ENCODE measurements at regions not wholly inside any gene's neighbourhood (a gene's known extent, or its start where the extent isn't known, plus 50 kb on each side); places are given as distances from the start of the nearest gene placed in this dataset.

- Mint-ChIP-seq H3K27me3 (ENCODE audit: insufficient read depth, low read depth) (peaks cover 6% of the 10 kb centered on the region), H3K27ac (peak overlapping the region; percentile 17), H3K36me3 (no peaks in the 10 kb centered on the region), H3K4me3 (no peak overlapping the region), H3K4me1 (peaks cover 10% of the 10 kb centered on the region), H3K9me3 (no peaks in the 10 kb centered on the region)
- Histone ChIP-seq H4K20me1 (ENCODE audit: low read depth) (no peaks in the 10 kb centered on the region), H3K27ac (no peak overlapping the region), H3K27me3 (no peaks in the 10 kb centered on the region), H3K4me3 (no peak overlapping the region), H3K4me2 (no peak overlapping the region), H3K9ac (no peak overlapping the region), H3K36me3 (no peaks in the 10 kb centered on the region), H3K4me1 (peaks cover 6% of the 10 kb centered on the region), H2AFZ (replicated peaks) (no peak overlapping the region), H3K79me2 (ENCODE audit: low read depth) (no peaks in the 10 kb centered on the region), H3K9me3 (ENCODE audit: low read depth) (no peaks in the 10 kb centered on the region), H3F3A (ENCODE audit: low read depth) (no peaks in the 10 kb centered on the region)
- TF ChIP-seq CTCF (IDR thresholded peaks at IDR 0.05) (no peak), EZH2 (IDR thresholded peaks at IDR 0.05) (no peak), EZH2phosphoT487 (IDR thresholded peaks at IDR 0.05) (no peak)
- no peak for DNase-seq (ENCODE audit: low spot score)
Observed at GRCh38 chr6:108736832-108737231, 111.4 kb upstream of the ARMC2 start.

- H3K4me3 Mint-ChIP-seq: no peak overlapping the region
- H3K4me3 ChIP-seq: no peak overlapping the region
- no peak for TF ChIP-seq CTCF (IDR thresholded peaks at IDR 0.05)
- TF ChIP-seq EZH2phosphoT487 (IDR thresholded peaks at IDR 0.05): no peak
- no peak for TF ChIP-seq EZH2 (IDR thresholded peaks at IDR 0.05)
- H4K20me1 ChIP-seq (ENCODE audit: low read depth): no peaks in the 10 kb centered on the region
- H3K9me3 ChIP-seq (ENCODE audit: low read depth): no peaks in the 10 kb centered on the region
- H3K36me3 Mint-ChIP-seq: no peaks in the 10 kb centered on the region
- no peaks in the 10 kb centered on the region for H3K4me1 ChIP-seq
- no peak for DNase-seq (ENCODE audit: low spot score)
- no peaks in the 10 kb centered on the region for H3K36me3 ChIP-seq
- no peak overlapping the region for H3K27ac Mint-ChIP-seq
- H3K4me2 ChIP-seq: no peak overlapping the region
- no peak overlapping the region for H3K27ac ChIP-seq
- no peak overlapping the region for H2AFZ ChIP-seq (replicated peaks)
- H3K27me3 ChIP-seq: no peaks in the 10 kb centered on the region
- H3K9ac ChIP-seq: no peak overlapping the region
- peaks cover 8% of the 10 kb centered on the region for H3K27me3 Mint-ChIP-seq (ENCODE audit: insufficient read depth, low read depth)
- no peaks in the 10 kb centered on the region for H3K79me2 ChIP-seq (ENCODE audit: low read depth)
- H3K4me1 Mint-ChIP-seq: peaks cover 8% of the 10 kb centered on the region
- no peaks in the 10 kb centered on the region for H3F3A ChIP-seq (ENCODE audit: low read depth)
- H3K9me3 Mint-ChIP-seq: no peaks in the 10 kb centered on the region
Observed at GRCh38 chr6:108737594-108738546, 110.4 kb upstream of the ARMC2 start.

GRCh38 chr6:108738684-108739416 lies 109.4 kb upstream of the ARMC2 start:
- no peaks in the 10 kb centered on the region for H3K36me3 Mint-ChIP-seq
- H3K27ac Mint-ChIP-seq: no peak overlapping the region
- no peaks in the 10 kb centered on the region for H3K4me1 ChIP-seq
- H3K27me3 Mint-ChIP-seq (ENCODE audit: insufficient read depth, low read depth): peaks cover 5% of the 10 kb centered on the region
- no peaks in the 10 kb centered on the region for H3K27me3 ChIP-seq
- H3F3A ChIP-seq (ENCODE audit: low read depth): no peaks in the 10 kb centered on the region
- no peak overlapping the region for H3K27ac ChIP-seq
- no peaks in the 10 kb centered on the region for H3K9me3 Mint-ChIP-seq
- DNase-seq (ENCODE audit: low spot score): no peak
- no peak overlapping the region for H3K4me2 ChIP-seq
- H3K4me1 Mint-ChIP-seq: peaks cover 8% of the 10 kb centered on the region
- H3K36me3 ChIP-seq: no peaks in the 10 kb centered on the region
- H3K9ac ChIP-seq: no peak overlapping the region
- H4K20me1 ChIP-seq (ENCODE audit: low read depth): no peaks in the 10 kb centered on the region
- no peak for TF ChIP-seq CTCF (IDR thresholded peaks at IDR 0.05)
- TF ChIP-seq EZH2phosphoT487 (IDR thresholded peaks at IDR 0.05): no peak
- no peak for TF ChIP-seq EZH2 (IDR thresholded peaks at IDR 0.05)
- no peak overlapping the region for H3K4me3 Mint-ChIP-seq
- no peaks in the 10 kb centered on the region for H3K79me2 ChIP-seq (ENCODE audit: low read depth)
- H3K9me3 ChIP-seq (ENCODE audit: low read depth): no peaks in the 10 kb centered on the region
- H2AFZ ChIP-seq (replicated peaks): no peak overlapping the region
- no peak overlapping the region for H3K4me3 ChIP-seq

Measured in neural progenitor cell (in vitro differentiated cells).